ENCODE measurements at regions not wholly inside any gene's neighbourhood (a gene's known extent, or its start where the extent isn't known, plus 50 kb on each side); places are given as distances from the start of the nearest gene placed in this dataset.

- TF ChIP-seq CTCF (IDR thresholded peaks at IDR 0.05; ENCODE audit: low read depth, low read length, missing input control) (no peak), JUND (IDR thresholded peaks at IDR 0.05) (no peak), MAX (IDR thresholded peaks at IDR 0.05) (no peak), TAF1 (conservative IDR thresholded peaks at IDR 0.05) (no peak), SP1 (IDR thresholded peaks at IDR 0.05) (no peak), ZBTB33 (IDR thresholded peaks at IDR 0.05) (no peak), REST (IDR thresholded peaks at IDR 0.05) (no peak), RAD21 (IDR thresholded peaks at IDR 0.05) (no peak)
Observed at GRCh38 chr4:134027931-134028330, 173.7 kb downstream of the PABPC4L start.
